ENCODE measurements at regions not wholly inside any gene's neighbourhood (a gene's known extent, or its start where the extent isn't known, plus 50 kb on each side); places are given as distances from the start of the nearest gene placed in this dataset.

- TF ChIP-seq YY1 (IDR thresholded peaks at IDR 0.05; ENCODE audit: low read depth) (no peak), EP300 (IDR thresholded peaks at IDR 0.05; ENCODE audit: borderline replicate concordance) (no peak), FOXM1 (IDR thresholded peaks at IDR 0.05; ENCODE audit: borderline replicate concordance, low read depth) (no peak), ZBTB7A (IDR thresholded peaks at IDR 0.05; ENCODE audit: low read depth) (no peak), REST (IDR thresholded peaks at IDR 0.05; ENCODE audit: low read depth) (no peak), TEAD4 (IDR thresholded peaks at IDR 0.05) (no peak), NFIC (IDR thresholded peaks at IDR 0.05) (no peak), CEBPB (IDR thresholded peaks at IDR 0.05) (no peak), USF1 (IDR thresholded peaks at IDR 0.05) (no peak), RAD21 (IDR thresholded peaks at IDR 0.05; ENCODE audit: low read depth) (no peak), TAF1 (IDR thresholded peaks at IDR 0.05; ENCODE audit: low read depth) (no peak), TCF12 (IDR thresholded peaks at IDR 0.05; ENCODE audit: low read depth) (no peak), CREB1 (IDR thresholded peaks at IDR 0.05; ENCODE audit: low read depth) (no peak), EGR1 (IDR thresholded peaks at IDR 0.05) (no peak)
- TF ChIP-seq, protein P1, sequence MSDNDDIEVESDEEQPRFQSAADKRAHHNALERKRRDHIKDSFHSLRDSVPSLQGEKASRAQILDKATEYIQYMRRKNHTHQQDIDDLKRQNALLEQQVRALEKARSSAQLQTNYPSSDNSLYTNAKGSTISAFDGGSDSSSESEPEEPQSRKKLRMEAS (IDR thresholded peaks at IDR 0.05), result no peak
Measured at GRCh38 chrX:83160096-83160495, 348.0 kb upstream of the POU3F4 start.

- TF ChIP-seq USF1 (IDR thresholded peaks at IDR 0.05) (no peak), EGR1 (IDR thresholded peaks at IDR 0.05) (no peak), TCF12 (IDR thresholded peaks at IDR 0.05; ENCODE audit: low read depth) (no peak), EP300 (IDR thresholded peaks at IDR 0.05; ENCODE audit: borderline replicate concordance) (no peak), YY1 (IDR thresholded peaks at IDR 0.05; ENCODE audit: low read depth) (no peak), ZBTB7A (IDR thresholded peaks at IDR 0.05; ENCODE audit: low read depth) (no peak), RAD21 (IDR thresholded peaks at IDR 0.05; ENCODE audit: low read depth) (no peak), TAF1 (IDR thresholded peaks at IDR 0.05; ENCODE audit: low read depth) (no peak)
- TF ChIP-seq, protein P1 (IDR thresholded peaks at IDR 0.05), result no peak
Measured at GRCh38 chrX:83169683-83170082, 338.4 kb upstream of the POU3F4 start.

- TF ChIP-seq CEBPB (IDR thresholded peaks at IDR 0.05) (no peak), EGR1 (IDR thresholded peaks at IDR 0.05) (no peak), REST (IDR thresholded peaks at IDR 0.05; ENCODE audit: low read depth) (no peak), TCF12 (IDR thresholded peaks at IDR 0.05; ENCODE audit: low read depth) (no peak), TEAD4 (IDR thresholded peaks at IDR 0.05) (no peak), USF1 (IDR thresholded peaks at IDR 0.05) (no peak), CREB1 (IDR thresholded peaks at IDR 0.05; ENCODE audit: low read depth) (no peak), FOXM1 (IDR thresholded peaks at IDR 0.05; ENCODE audit: borderline replicate concordance, low read depth) (no peak), EP300 (IDR thresholded peaks at IDR 0.05; ENCODE audit: borderline replicate concordance) (no peak), NFIC (IDR thresholded peaks at IDR 0.05) (no peak), ZBTB7A (IDR thresholded peaks at IDR 0.05; ENCODE audit: low read depth) (no peak), YY1 (IDR thresholded peaks at IDR 0.05; ENCODE audit: low read depth) (no peak)
- TF ChIP-seq, protein P1 (IDR thresholded peaks at IDR 0.05), result no peak
Measured at GRCh38 chrX:83185010-83185409, 323.1 kb upstream of the POU3F4 start.

- TF ChIP-seq, protein P1 (IDR thresholded peaks at IDR 0.05), result no peak
- TF ChIP-seq USF1 (IDR thresholded peaks at IDR 0.05) (no peak), ZBTB7A (IDR thresholded peaks at IDR 0.05; ENCODE audit: low read depth) (no peak), REST (IDR thresholded peaks at IDR 0.05; ENCODE audit: low read depth) (peak; percentile 35; the same call in 1 of the 2 replicates), YY1 (IDR thresholded peaks at IDR 0.05; ENCODE audit: low read depth) (no peak)
Measured at GRCh38 chrX:83185887-83186286, 322.2 kb upstream of the POU3F4 start.
